ENCODE measurements at regions not wholly inside any gene's neighbourhood (a gene's known extent, or its start where the extent isn't known, plus 50 kb on each side); places are given as distances from the start of the nearest gene placed in this dataset.
"Not testable (repeated sequence)": the region's sequence is repeated elsewhere in the genome, so short reads cannot be mapped to it uniquely, and the experiment has no call there.

GRCh38 chr6:94953867-94954631 lies 623.3 kb upstream of the MANEA start:
- no CpG with 5 or more reads among the region's 4 CpGs for WGBS (ENCODE audit: extremely low coverage, insufficient coverage, low lambda C conversion rate)
- Histone ChIP-seq H3K4me2 (ENCODE audit: low read length) (no peak overlapping the region), H3K79me1 (ENCODE audit: low read length) (no peaks in the 10 kb centered on the region), H4K8ac (ENCODE audit: low read depth, low read length) (no peak overlapping the region), H3K79me2 (ENCODE audit: control insufficient read depth, insufficient read depth, low read length) (no peaks in the 10 kb centered on the region), H3K23ac (ENCODE audit: low read length) (no peak overlapping the region), H2BK15ac (replicated peaks; ENCODE audit: low read depth) (no peak overlapping the region), H3K4me3 (ENCODE audit: low read length) (no peak overlapping the region), H3K27me3 (ENCODE audit: insufficient read depth, low read length, poor library complexity) (no peaks in the 10 kb centered on the region), H2BK120ac (ENCODE audit: low read depth, low read length) (no peak overlapping the region), H3K9ac (ENCODE audit: low read length) (no peak overlapping the region), H2AK5ac (ENCODE audit: low read length) (no peak overlapping the region), H3K36me3 (ENCODE audit: control insufficient read depth, insufficient read depth, low read length) (no peaks in the 10 kb centered on the region), H3K4me1 (ENCODE audit: control insufficient read depth, low read depth, low read length) (no peaks in the 10 kb centered on the region), H4K5ac (ENCODE audit: low read length) (no peak overlapping the region), H3K18ac (ENCODE audit: low read length) (no peak overlapping the region), H3K56ac (ENCODE audit: low read length) (no peak overlapping the region), H3K27ac (ENCODE audit: low read depth, low read length) (no peak overlapping the region), H2BK5ac (ENCODE audit: low read length) (no peak overlapping the region), H3K4ac (ENCODE audit: low read depth, low read length) (no peak overlapping the region)
- no peak for DNase-seq

DNA sequence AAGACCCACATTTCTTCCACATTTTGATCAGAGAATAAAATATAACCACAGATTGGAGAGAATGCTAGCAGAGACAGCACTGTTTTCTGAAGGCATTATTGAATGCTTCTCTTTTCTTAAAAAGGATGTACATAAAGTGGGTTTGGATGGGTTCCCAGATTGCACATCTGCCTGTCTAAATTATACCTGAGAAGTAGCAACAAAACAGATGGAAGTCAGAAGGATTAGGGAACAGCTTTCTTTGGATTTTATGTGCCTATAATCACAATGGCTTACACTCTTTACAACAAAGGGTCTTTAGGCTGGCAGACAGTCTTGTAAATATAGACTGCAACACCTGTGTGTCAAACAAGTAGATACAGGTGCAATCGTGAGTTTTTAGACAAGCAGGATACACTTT lies 622.2 kb upstream of the MANEA start:
- Histone ChIP-seq H3K79me1 (ENCODE audit: low read length) (no peaks in the 10 kb centered on the region), H4K5ac (ENCODE audit: low read length) (no peak overlapping the region), H3K79me2 (ENCODE audit: control insufficient read depth, insufficient read depth, low read length) (no peaks in the 10 kb centered on the region), H2BK120ac (ENCODE audit: low read depth, low read length) (no peak overlapping the region), H3K4me1 (ENCODE audit: control insufficient read depth, low read depth, low read length) (no peaks in the 10 kb centered on the region), H3K4me2 (ENCODE audit: low read length) (no peak overlapping the region), H3K18ac (ENCODE audit: low read length) (no peak overlapping the region), H3K27ac (ENCODE audit: low read depth, low read length) (no peak overlapping the region), H3K56ac (ENCODE audit: low read length) (no peak overlapping the region), H3K36me3 (ENCODE audit: control insufficient read depth, insufficient read depth, low read length) (no peaks in the 10 kb centered on the region), H3K27me3 (ENCODE audit: insufficient read depth, low read length, poor library complexity) (no peaks in the 10 kb centered on the region), H3K23ac (ENCODE audit: low read length) (no peak overlapping the region), H2BK15ac (replicated peaks; ENCODE audit: low read depth) (no peak overlapping the region), H3K4ac (ENCODE audit: low read depth, low read length) (no peak overlapping the region), H2AK5ac (ENCODE audit: low read length) (no peak overlapping the region), H2BK5ac (ENCODE audit: low read length) (no peak overlapping the region), H3K4me3 (ENCODE audit: low read length) (no peak overlapping the region), H4K8ac (ENCODE audit: low read depth, low read length) (no peak overlapping the region), H3K9ac (ENCODE audit: low read length) (no peak overlapping the region)
- no CpG with 5 or more reads among the region's 1 CpG for WGBS (ENCODE audit: extremely low coverage, insufficient coverage, low lambda C conversion rate)
- no peak for DNase-seq

GRCh38 chr6:94956910-94957309 lies 620.4 kb upstream of the MANEA start:
- no peak overlapping the region for H4K8ac ChIP-seq (ENCODE audit: low read depth, low read length)
- no peak for DNase-seq
- H2BK15ac ChIP-seq (replicated peaks; ENCODE audit: low read depth), result no peak overlapping the region
- no peak overlapping the region for H4K5ac ChIP-seq (ENCODE audit: low read length)
- no peaks in the 10 kb centered on the region for H3K27me3 ChIP-seq (ENCODE audit: insufficient read depth, low read length, poor library complexity)
- no peaks in the 10 kb centered on the region for H3K79me1 ChIP-seq (ENCODE audit: low read length)
- H3K27ac ChIP-seq (ENCODE audit: low read depth, low read length), result no peak overlapping the region
- H3K4me1 ChIP-seq (ENCODE audit: control insufficient read depth, low read depth, low read length), result no peaks in the 10 kb centered on the region
- H3K18ac ChIP-seq (ENCODE audit: low read length), result no peak overlapping the region
- no peak overlapping the region for H2BK120ac ChIP-seq (ENCODE audit: low read depth, low read length)
- H3K36me3 ChIP-seq (ENCODE audit: control insufficient read depth, insufficient read depth, low read length), result no peaks in the 10 kb centered on the region
- no peak overlapping the region for H3K9ac ChIP-seq (ENCODE audit: low read length)
- no peak overlapping the region for H3K56ac ChIP-seq (ENCODE audit: low read length)
- no peaks in the 10 kb centered on the region for H3K79me2 ChIP-seq (ENCODE audit: control insufficient read depth, insufficient read depth, low read length)
- no peak overlapping the region for H2BK5ac ChIP-seq (ENCODE audit: low read length)
- no peak overlapping the region for H3K4ac ChIP-seq (ENCODE audit: low read depth, low read length)
- no peak overlapping the region for H2AK5ac ChIP-seq (ENCODE audit: low read length)
- WGBS (ENCODE audit: extremely low coverage, insufficient coverage, low lambda C conversion rate), result no CpG with 5 or more reads among the region's 6 CpGs
- H3K23ac ChIP-seq (ENCODE audit: low read length), result no peak overlapping the region
- no peak overlapping the region for H3K4me3 ChIP-seq (ENCODE audit: low read length)
- H3K4me2 ChIP-seq (ENCODE audit: low read length), result no peak overlapping the region

GRCh38 chr6:94964703-94965102 lies 612.6 kb upstream of the MANEA start:
- H3K4ac ChIP-seq (ENCODE audit: low read depth, low read length); H3K23ac ChIP-seq (ENCODE audit: low read length); DNase-seq; H3K18ac ChIP-seq (ENCODE audit: low read length); H3K56ac ChIP-seq (ENCODE audit: low read length); H3K9ac ChIP-seq (ENCODE audit: low read length); H4K5ac ChIP-seq (ENCODE audit: low read length); H3K36me3 ChIP-seq (ENCODE audit: control insufficient read depth, insufficient read depth, low read length); H3K27ac ChIP-seq (ENCODE audit: low read depth, low read length); H4K8ac ChIP-seq (ENCODE audit: low read depth, low read length); H3K4me1 ChIP-seq (ENCODE audit: control insufficient read depth, low read depth, low read length); H2AK5ac ChIP-seq (ENCODE audit: low read length); H2BK120ac ChIP-seq (ENCODE audit: low read depth, low read length); H2BK5ac ChIP-seq (ENCODE audit: low read length); H3K79me2 ChIP-seq (ENCODE audit: control insufficient read depth, insufficient read depth, low read length); H3K79me1 ChIP-seq (ENCODE audit: low read length); H3K27me3 ChIP-seq (ENCODE audit: insufficient read depth, low read length, poor library complexity); H3K4me2 ChIP-seq (ENCODE audit: low read length); H2BK15ac ChIP-seq (replicated peaks; ENCODE audit: low read depth); H3K4me3 ChIP-seq (ENCODE audit: low read length): not testable (repeated sequence)

- no peak overlapping the region for H3K9ac ChIP-seq (ENCODE audit: low read length)
- no peaks in the 10 kb centered on the region for H3K4me1 ChIP-seq (ENCODE audit: control insufficient read depth, low read depth, low read length)
- H2BK15ac ChIP-seq (replicated peaks; ENCODE audit: low read depth), result no peak overlapping the region
- no peak overlapping the region for H4K5ac ChIP-seq (ENCODE audit: low read length)
- no peak overlapping the region for H2AK5ac ChIP-seq (ENCODE audit: low read length)
- no peak overlapping the region for H3K4ac ChIP-seq (ENCODE audit: low read depth, low read length)
- no peaks in the 10 kb centered on the region for H3K27me3 ChIP-seq (ENCODE audit: insufficient read depth, low read length, poor library complexity)
- H3K18ac ChIP-seq (ENCODE audit: low read length), result no peak overlapping the region
- no peak overlapping the region for H2BK5ac ChIP-seq (ENCODE audit: low read length)
- no peaks in the 10 kb centered on the region for H3K79me2 ChIP-seq (ENCODE audit: control insufficient read depth, insufficient read depth, low read length)
- WGBS (ENCODE audit: extremely low coverage, insufficient coverage, low lambda C conversion rate), result no CpG with 5 or more reads among the region's 3 CpGs
- H2BK120ac ChIP-seq (ENCODE audit: low read depth, low read length), result no peak overlapping the region
- no peak for DNase-seq
- no peak overlapping the region for H3K27ac ChIP-seq (ENCODE audit: low read depth, low read length)
- no peak overlapping the region for H3K4me2 ChIP-seq (ENCODE audit: low read length)
- no peak overlapping the region for H3K4me3 ChIP-seq (ENCODE audit: low read length)
- no peaks in the 10 kb centered on the region for H3K79me1 ChIP-seq (ENCODE audit: low read length)
- no peak overlapping the region for H4K8ac ChIP-seq (ENCODE audit: low read depth, low read length)
- no peaks in the 10 kb centered on the region for H3K36me3 ChIP-seq (ENCODE audit: control insufficient read depth, insufficient read depth, low read length)
- H3K56ac ChIP-seq (ENCODE audit: low read length), result no peak overlapping the region
- H3K23ac ChIP-seq (ENCODE audit: low read length), result no peak overlapping the region
Observed at GRCh38 chr6:94988701-94989100, 588.6 kb upstream of the MANEA start.

- H3K4ac ChIP-seq (ENCODE audit: low read depth, low read length), result no peak overlapping the region
- H4K5ac ChIP-seq (ENCODE audit: low read length), result no peak overlapping the region
- H2BK15ac ChIP-seq (replicated peaks; ENCODE audit: low read depth), result no peak overlapping the region
- no peaks in the 10 kb centered on the region for H3K36me3 ChIP-seq (ENCODE audit: control insufficient read depth, insufficient read depth, low read length)
- no peaks in the 10 kb centered on the region for H3K79me2 ChIP-seq (ENCODE audit: control insufficient read depth, insufficient read depth, low read length)
- no peaks in the 10 kb centered on the region for H3K4me1 ChIP-seq (ENCODE audit: control insufficient read depth, low read depth, low read length)
- H2AK5ac ChIP-seq (ENCODE audit: low read length), result no peak overlapping the region
- DNase-seq, result peak; percentile 9
- H3K4me2 ChIP-seq (ENCODE audit: low read length), result no peak overlapping the region
- no peak overlapping the region for H3K4me3 ChIP-seq (ENCODE audit: low read length)
- no peak overlapping the region for H3K9ac ChIP-seq (ENCODE audit: low read length)
- H3K23ac ChIP-seq (ENCODE audit: low read length), result no peak overlapping the region
- H3K27ac ChIP-seq (ENCODE audit: low read depth, low read length), result no peak overlapping the region
- H3K18ac ChIP-seq (ENCODE audit: low read length), result no peak overlapping the region
- no peaks in the 10 kb centered on the region for H3K27me3 ChIP-seq (ENCODE audit: insufficient read depth, low read length, poor library complexity)
- H4K8ac ChIP-seq (ENCODE audit: low read depth, low read length), result no peak overlapping the region
- no peak overlapping the region for H3K56ac ChIP-seq (ENCODE audit: low read length)
- H2BK5ac ChIP-seq (ENCODE audit: low read length), result no peak overlapping the region
- no peaks in the 10 kb centered on the region for H3K79me1 ChIP-seq (ENCODE audit: low read length)
- H2BK120ac ChIP-seq (ENCODE audit: low read depth, low read length), result no peak overlapping the region
Observed at GRCh38 chr6:95017922-95018321, 559.4 kb upstream of the MANEA start.

All from mesendoderm (in vitro differentiated cells).